ENCODE measurements at regions not wholly inside any gene's neighbourhood (a gene's known extent, or its start where the extent isn't known, plus 50 kb on each side); places are given as distances from the start of the nearest gene placed in this dataset.

DNA sequence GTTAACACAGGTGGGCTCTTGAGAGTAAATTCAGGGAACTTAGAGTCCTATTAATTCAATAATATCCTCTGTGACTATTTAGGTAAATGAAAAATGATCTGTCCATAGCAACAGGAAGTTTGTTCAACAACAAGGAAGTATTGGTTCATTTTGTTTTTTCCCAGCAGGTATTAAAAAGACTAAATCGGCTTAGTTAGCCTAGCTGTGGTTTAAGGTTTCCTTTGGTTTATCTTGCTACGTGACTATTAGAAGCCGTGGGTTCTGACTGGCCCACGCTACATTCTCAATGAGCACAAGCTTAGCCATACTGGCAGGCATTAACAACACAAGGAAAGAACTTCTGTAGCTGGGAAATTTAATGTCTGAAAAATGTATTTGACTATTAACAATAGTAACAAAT lies 168.8 kb upstream of the HS3ST1 start:
- H3K4me2 ChIP-seq: no peak overlapping the region
- no peaks in the 10 kb centered on the region for H3K9me2 ChIP-seq (ENCODE audit: insufficient read depth)
- Mint-ChIP-seq H3K4me3 (no peak overlapping the region), H3K36me3 (ENCODE audit: low read depth) (no peaks in the 10 kb centered on the region), H3K27ac (no peak overlapping the region), H3K4me1 (peaks cover 12% of the 10 kb centered on the region), H3K9me3 (no peaks in the 10 kb centered on the region), H3K27me3 (ENCODE audit: insufficient read depth, low read depth, poor library complexity) (peaks cover 1% of the 10 kb centered on the region)
- no peaks in the 10 kb centered on the region for H3K27me3 ChIP-seq (ENCODE audit: insufficient read depth)
- H2AFZ ChIP-seq: no peak overlapping the region
- no peak for ATAC-seq
- no peak for DNase-seq (ENCODE audit: low spot score)
- TF ChIP-seq EZH2 (IDR thresholded peaks at IDR 0.05; ENCODE audit: low read depth, unreplicated experiment) (no peak), CREB1 (CRISPR knock-in tag; IDR thresholded peaks at IDR 0.05; ENCODE audit: low read depth) (no peak), STAT1 (IDR thresholded peaks at IDR 0.05; ENCODE audit: unreplicated experiment) (no peak), POLR2AphosphoS5 (IDR thresholded peaks at IDR 0.05; ENCODE audit: low read depth) (no peak), JUNB (IDR thresholded peaks at IDR 0.05; ENCODE audit: unreplicated experiment) (no peak)
- TF ChIP-seq, protein P1, sequence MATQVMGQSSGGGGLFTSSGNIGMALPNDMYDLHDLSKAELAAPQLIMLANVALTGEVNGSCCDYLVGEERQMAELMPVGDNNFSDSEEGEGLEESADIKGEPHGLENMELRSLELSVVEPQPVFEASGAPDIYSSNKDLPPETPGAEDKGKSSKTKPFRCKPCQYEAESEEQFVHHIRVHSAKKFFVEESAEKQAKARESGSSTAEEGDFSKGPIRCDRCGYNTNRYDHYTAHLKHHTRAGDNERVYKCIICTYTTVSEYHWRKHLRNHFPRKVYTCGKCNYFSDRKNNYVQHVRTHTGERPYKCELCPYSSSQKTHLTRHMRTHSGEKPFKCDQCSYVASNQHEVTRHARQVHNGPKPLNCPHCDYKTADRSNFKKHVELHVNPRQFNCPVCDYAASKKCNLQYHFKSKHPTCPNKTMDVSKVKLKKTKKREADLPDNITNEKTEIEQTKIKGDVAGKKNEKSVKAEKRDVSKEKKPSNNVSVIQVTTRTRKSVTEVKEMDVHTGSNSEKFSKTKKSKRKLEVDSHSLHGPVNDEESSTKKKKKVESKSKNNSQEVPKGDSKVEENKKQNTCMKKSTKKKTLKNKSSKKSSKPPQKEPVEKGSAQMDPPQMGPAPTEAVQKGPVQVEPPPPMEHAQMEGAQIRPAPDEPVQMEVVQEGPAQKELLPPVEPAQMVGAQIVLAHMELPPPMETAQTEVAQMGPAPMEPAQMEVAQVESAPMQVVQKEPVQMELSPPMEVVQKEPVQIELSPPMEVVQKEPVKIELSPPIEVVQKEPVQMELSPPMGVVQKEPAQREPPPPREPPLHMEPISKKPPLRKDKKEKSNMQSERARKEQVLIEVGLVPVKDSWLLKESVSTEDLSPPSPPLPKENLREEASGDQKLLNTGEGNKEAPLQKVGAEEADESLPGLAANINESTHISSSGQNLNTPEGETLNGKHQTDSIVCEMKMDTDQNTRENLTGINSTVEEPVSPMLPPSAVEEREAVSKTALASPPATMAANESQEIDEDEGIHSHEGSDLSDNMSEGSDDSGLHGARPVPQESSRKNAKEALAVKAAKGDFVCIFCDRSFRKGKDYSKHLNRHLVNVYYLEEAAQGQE (IDR thresholded peaks at IDR 0.05; ENCODE audit: unreplicated experiment): no peak
- TF ChIP-seq, protein P2, sequence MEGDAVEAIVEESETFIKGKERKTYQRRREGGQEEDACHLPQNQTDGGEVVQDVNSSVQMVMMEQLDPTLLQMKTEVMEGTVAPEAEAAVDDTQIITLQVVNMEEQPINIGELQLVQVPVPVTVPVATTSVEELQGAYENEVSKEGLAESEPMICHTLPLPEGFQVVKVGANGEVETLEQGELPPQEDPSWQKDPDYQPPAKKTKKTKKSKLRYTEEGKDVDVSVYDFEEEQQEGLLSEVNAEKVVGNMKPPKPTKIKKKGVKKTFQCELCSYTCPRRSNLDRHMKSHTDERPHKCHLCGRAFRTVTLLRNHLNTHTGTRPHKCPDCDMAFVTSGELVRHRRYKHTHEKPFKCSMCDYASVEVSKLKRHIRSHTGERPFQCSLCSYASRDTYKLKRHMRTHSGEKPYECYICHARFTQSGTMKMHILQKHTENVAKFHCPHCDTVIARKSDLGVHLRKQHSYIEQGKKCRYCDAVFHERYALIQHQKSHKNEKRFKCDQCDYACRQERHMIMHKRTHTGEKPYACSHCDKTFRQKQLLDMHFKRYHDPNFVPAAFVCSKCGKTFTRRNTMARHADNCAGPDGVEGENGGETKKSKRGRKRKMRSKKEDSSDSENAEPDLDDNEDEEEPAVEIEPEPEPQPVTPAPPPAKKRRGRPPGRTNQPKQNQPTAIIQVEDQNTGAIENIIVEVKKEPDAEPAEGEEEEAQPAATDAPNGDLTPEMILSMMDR (conservative IDR thresholded peaks at IDR 0.05; ENCODE audit: low read depth in 2 of 2): no peak
- H3K36me3 ChIP-seq (ENCODE audit: insufficient read depth): no peaks in the 10 kb centered on the region
- peaks cover 14% of the 10 kb centered on the region for H3K4me1 ChIP-seq (ENCODE audit: insufficient read depth)
- no peaks in the 10 kb centered on the region for H4K20me1 ChIP-seq (replicated peaks; ENCODE audit: insufficient read depth)
- no peak overlapping the region for H3K4me3 ChIP-seq
- no peaks in the 10 kb centered on the region for H3K79me2 ChIP-seq (replicated peaks; ENCODE audit: insufficient read depth)
- no peaks in the 10 kb centered on the region for H3F3A ChIP-seq (replicated peaks; ENCODE audit: low read depth)
- no peak overlapping the region for H3K27ac ChIP-seq (ENCODE audit: low read depth)

GRCh38 chr4:11596989-11597388 lies 168.3 kb upstream of the HS3ST1 start:
- Histone ChIP-seq H4K20me1 (replicated peaks; ENCODE audit: insufficient read depth) (no peaks in the 10 kb centered on the region), H2AFZ (no peak overlapping the region), H3F3A (replicated peaks; ENCODE audit: low read depth) (no peaks in the 10 kb centered on the region), H3K4me1 (ENCODE audit: insufficient read depth) (peaks cover 14% of the 10 kb centered on the region), H3K27me3 (ENCODE audit: insufficient read depth) (no peaks in the 10 kb centered on the region), H3K4me3 (no peak overlapping the region), H3K9me2 (ENCODE audit: insufficient read depth) (peaks cover 5% of the 10 kb centered on the region; the same call in 1 of the 2 replicates), H3K79me2 (replicated peaks; ENCODE audit: insufficient read depth) (no peaks in the 10 kb centered on the region), H3K4me2 (no peak overlapping the region), H3K27ac (ENCODE audit: low read depth) (no peak overlapping the region), H3K36me3 (ENCODE audit: insufficient read depth) (no peaks in the 10 kb centered on the region)
- Mint-ChIP-seq H3K27me3 (ENCODE audit: insufficient read depth, low read depth, poor library complexity) (peaks cover 1% of the 10 kb centered on the region), H3K4me1 (peaks cover 12% of the 10 kb centered on the region), H3K4me3 (no peak overlapping the region), H3K9me3 (no peaks in the 10 kb centered on the region), H3K36me3 (ENCODE audit: low read depth) (no peaks in the 10 kb centered on the region), H3K27ac (no peak overlapping the region)
- DNase-seq (ENCODE audit: low spot score) (no peak), ATAC-seq (no peak)
- TF ChIP-seq ETS1 (IDR thresholded peaks at IDR 0.05) (no peak), CREB1 (CRISPR knock-in tag; IDR thresholded peaks at IDR 0.05; ENCODE audit: low read depth) (no peak), POLR2AphosphoS5 (IDR thresholded peaks at IDR 0.05; ENCODE audit: low read depth) (no peak), ZNF331 (CRISPR knock-in tag; IDR thresholded peaks at IDR 0.05; ENCODE audit: low read depth) (no peak), STAT1 (IDR thresholded peaks at IDR 0.05; ENCODE audit: unreplicated experiment) (no peak), ZNF114 (CRISPR knock-in tag; IDR thresholded peaks at IDR 0.05) (no peak), NANOG (IDR thresholded peaks at IDR 0.05; ENCODE audit: borderline replicate concordance) (no peak), EZH2 (IDR thresholded peaks at IDR 0.05; ENCODE audit: low read depth, unreplicated experiment) (no peak)
- TF ChIP-seq, protein P2 (conservative IDR thresholded peaks at IDR 0.05; ENCODE audit: low read depth in 2 of 2): no peak
